HepG2 (cell line): ENCODE measurements at regions not wholly inside any gene's neighbourhood (a gene's known extent, or its start where the extent isn't known, plus 50 kb on each side); places are given as distances from the start of the nearest gene placed in this dataset.

Experiments
- ATAC-seq: fragments of 200-7000 bp; cut with Tn5 transposase; 3 replicates; pipeline ENCODE4 v1.9.1; 2020; ENCODE audit warnings: mild to moderate bottlenecking, moderate library complexity
- BruUV-seq: library from RNA; stranded (reverse); fragments of 400-500 nt; replicated peaks from 2 replicates; lab custom pipeline; 2021; lab: Mats Ljungman, UMichigan
- CTCF ChIA-PET: fragments of 300-600 bp; formaldehyde crosslinking; extraction: SDS; loops from one replicate; lab custom pipeline; 2021; ENCODE audit warnings: low total read pairs, inconsistent platforms, low intra/inter-chr PET ratio; lab: Yijun Ruan, JAX
- POLR2A ChIA-PET: fragments of 350-600 bp; sonication (Branson Sonifier 250); formaldehyde crosslinking; loops from one replicate; lab custom pipeline; 2020; ENCODE audit warnings: antibody characterized with exemption, inconsistent platforms; lab: Yijun Ruan, JAX
- DNase-seq: peaks from one replicate; pipeline ENCODE4 v3.0.0-alpha.2; 2015; ENCODE audit warnings: low spot score
- FAIRE-seq: peaks from 3 replicates; lab custom pipeline; 2011; peaks lifted over from hg19 to GRCh38; lab: Jason Lieb, UNC
- H2AFZ ChIP-seq: one replicate; pipeline ENCODE4 v1.6.1; 2011; ENCODE audit warnings: low read length, inconsistent platforms
- H3K27ac ChIP-seq: fragments of 300-600 bp; 3 replicates; pipeline ENCODE4 v1.8.0; 2011; ENCODE audit warnings: mixed run types, mild to moderate bottlenecking, mixed read lengths, low read length, inconsistent platforms; ENCODE audit not compliant: insufficient read depth; ENCODE audit errors: extremely low read length
- H3K27me3 ChIP-seq, 2 experiments: fragments of 200-600 bp in 1 of 2; 2 replicates in 1 of 2; 3 replicates in 1 of 2; pipeline versions ENCODE4 v1.6.0 to v1.8.0; 2011; ENCODE audit warnings: low read length in 2 of 2, mild to moderate bottlenecking in 2 of 2, moderate library complexity in 2 of 2, inconsistent platforms in 1 of 2; ENCODE audit not compliant: insufficient read depth in 2 of 2, control insufficient read depth in 1 of 2
- H3K36me3 ChIP-seq, 2 experiments: fragments of 200-600 bp in 1 of 2; replicated peaks in 1 of 2; 2 replicates in 1 of 2; 3 replicates in 1 of 2; pipeline versions ENCODE4 v1.5.1 to v1.8.0; 2011; ENCODE audit warnings: low read length in 2 of 2, inconsistent platforms in 1 of 2; ENCODE audit not compliant: insufficient read depth in 2 of 2, control insufficient read depth in 1 of 2
- H3K4me1 ChIP-seq: 2 replicates; pipeline ENCODE4 v1.5.1; 2012; ENCODE audit warnings: low read length, inconsistent platforms; ENCODE audit not compliant: insufficient read depth
- H3K4me2 ChIP-seq: 2 replicates; pipeline ENCODE4 v1.6.0; 2011; ENCODE audit warnings: low read depth, low read length, inconsistent platforms
- H3K4me3 ChIP-seq, 3 experiments: fragments of 200-600 bp in 1 of 3; sonication (generic), shearing (Covaris generic) in 1 of 3; replicated peaks in 1 of 3; 2 replicates each; pipeline ENCODE4 v1.5.1; 2011 to 2016; ENCODE audit warnings: low read length in 3 of 3, inconsistent platforms in 2 of 3, low read depth in 2 of 3, mild to moderate bottlenecking in 2 of 3, control low read depth in 1 of 3, mixed read lengths in 1 of 3; ENCODE audit not compliant: insufficient read depth in 1 of 3
- H3K79me2 ChIP-seq: one replicate; pipeline ENCODE4 v1.6.1; 2011; ENCODE audit warnings: low read length, inconsistent platforms; ENCODE audit not compliant: insufficient read depth
- H3K9ac ChIP-seq: 2 replicates; pipeline ENCODE4 v1.6.0; 2011; ENCODE audit warnings: mild to moderate bottlenecking, low read depth, low read length, inconsistent platforms; ENCODE audit not compliant: insufficient read depth
- H3K9me3 ChIP-seq: 2 replicates; pipeline ENCODE4 v1.5.1; 2012; ENCODE audit warnings: mild to moderate bottlenecking, low read length
- H4K20me1 ChIP-seq: 2 replicates; pipeline ENCODE4 v1.6.0; 2011; ENCODE audit warnings: inconsistent platforms, mild to moderate bottlenecking, low read length, moderate library complexity; ENCODE audit not compliant: insufficient read depth
- GABPB1 ChIP-seq: IDR thresholded peaks from 2 replicates; pipeline ENCODE4 v1.6.1; 2016; ENCODE audit warnings: mild to moderate bottlenecking, missing genetic modification reagents, moderate library complexity, missing compliant biosample characterization
- HMGXB3 ChIP-seq: sonication (generic); formaldehyde crosslinking; IDR thresholded peaks from 2 replicates; pipeline ENCODE4 v1.4.0; 2020; ENCODE audit warnings: missing genetic modification reagents, borderline replicate concordance
- MAFG ChIP-seq: sonication (generic); formaldehyde crosslinking; IDR thresholded peaks from 2 replicates; pipeline ENCODE4 v1.5.1; 2020; ENCODE audit warnings: mild to moderate bottlenecking, missing genetic modification reagents
- MIER2 ChIP-seq: IDR thresholded peaks from 2 replicates; pipeline ENCODE4 v1.6.1; 2016; ENCODE audit warnings: missing biosample characterization, missing genetic modification reagents
- MLLT10 ChIP-seq: sonication (generic); formaldehyde crosslinking; IDR thresholded peaks from 2 replicates; pipeline ENCODE4 v1.4.0; 2020; ENCODE audit warnings: missing genetic modification reagents
- MXD4 ChIP-seq: IDR thresholded peaks from 2 replicates; pipeline ENCODE4 v1.6.1; 2016; ENCODE audit warnings: mild to moderate bottlenecking, missing biosample characterization, missing genetic modification reagents
- NFKBIZ ChIP-seq: IDR thresholded peaks from 2 replicates; pipeline ENCODE4 v1.6.1; 2018; ENCODE audit warnings: missing genetic modification reagents, missing compliant biosample characterization
- PBX3 ChIP-seq: sonication (generic); formaldehyde crosslinking; IDR thresholded peaks from 2 replicates; pipeline ENCODE4 v1.8.1; 2023; ENCODE audit warnings: missing genetic modification reagents, inconsistent platforms, borderline replicate concordance
- PREB ChIP-seq: sonication (generic); formaldehyde crosslinking; IDR thresholded peaks from 2 replicates; pipeline ENCODE4 v1.4.0; 2020; ENCODE audit warnings: missing genetic modification reagents
- SALL1 ChIP-seq: sonication (generic); formaldehyde crosslinking; IDR thresholded peaks from 2 replicates; pipeline ENCODE4 v1.8.0; 2022; ENCODE audit warnings: mild to moderate bottlenecking, missing genetic modification reagents
- TERF1 ChIP-seq: sonication (generic); formaldehyde crosslinking; IDR thresholded peaks from 2 replicates; pipeline ENCODE4 v1.8.0; 2022; ENCODE audit warnings: mild to moderate bottlenecking, missing genetic modification reagents, moderate library complexity
- THYN1 ChIP-seq: sonication (generic); formaldehyde crosslinking; IDR thresholded peaks from 2 replicates; pipeline ENCODE4 v1.8.1; 2023; ENCODE audit warnings: low read depth, mild to moderate bottlenecking, moderate library complexity, missing genetic modification reagents, borderline replicate concordance
- ZFAT ChIP-seq: sonication (generic); formaldehyde crosslinking; conservative IDR thresholded peaks from 2 replicates; pipeline ENCODE4 v1.8.1; 2023; ENCODE audit warnings: missing genetic modification reagents, inconsistent platforms
- ZFP62 ChIP-seq: sonication (generic); formaldehyde crosslinking; IDR thresholded peaks from 2 replicates; pipeline ENCODE4 v1.4.0; 2020; ENCODE audit warnings: missing genetic modification reagents
- ZNF3 ChIP-seq: IDR thresholded peaks from 2 replicates; pipeline ENCODE4 v1.7.0; 2017; ENCODE audit warnings: inconsistent platforms
- ZNF446 ChIP-seq: sonication (generic); formaldehyde crosslinking; IDR thresholded peaks from 2 replicates; pipeline ENCODE4 v1.5.0; 2020; ENCODE audit warnings: mild to moderate bottlenecking, missing genetic modification reagents
- ZNF563 ChIP-seq: sonication (generic); formaldehyde crosslinking; IDR thresholded peaks from 2 replicates; pipeline ENCODE4 v1.8.0; 2022; ENCODE audit warnings: mild to moderate bottlenecking, moderate library complexity, missing genetic modification reagents
- ZSCAN21 ChIP-seq: sonication (generic); formaldehyde crosslinking; IDR thresholded peaks from 2 replicates; pipeline ENCODE4 v1.8.0; 2022; ENCODE audit warnings: mild to moderate bottlenecking, missing genetic modification reagents, moderate library complexity, borderline replicate concordance
- WGBS: methylation state at CpG from one replicate; pipeline ENCODE4 v1.1.6; 2017; ENCODE audit warnings: low lambda C conversion rate; 5-methylcytosine and 5-hydroxymethylcytosine counted together
- in situ Hi-C: cut with HindIII; loops from 2 replicates; pipeline ENCODE4 v1.10.0; 2017; ENCODE audit warnings: low pct_unique_long_range_greater_than_20kb; ENCODE audit not compliant: extremely low pct_ligation_motif_present
- intact Hi-C: fragments of 100-400 bp; cut with micrococcal nuclease; formaldehyde crosslinking; loops from one replicate; pipeline ENCODE4 v1.10.0; 2022; ENCODE audit not compliant: unreplicated experiment

GRCh38 chr9:19937121-19937520 is 148.3 kb upstream of the SLC24A2 start (continued):
- TF ChIP-seq TERF1 (CRISPR knock-in tag), result no peak
- TF ChIP-seq ZFAT (CRISPR knock-in tag), result no peak
- no peak for TF ChIP-seq MIER2
- TF ChIP-seq ZFP62 (CRISPR knock-in tag), result no peak
- TF ChIP-seq MLLT10 (CRISPR knock-in tag), result no peak
- no peak for TF ChIP-seq ZNF3 (CRISPR knock-in tag)
- TF ChIP-seq, all 625 proteins: peak for 0

DNA sequence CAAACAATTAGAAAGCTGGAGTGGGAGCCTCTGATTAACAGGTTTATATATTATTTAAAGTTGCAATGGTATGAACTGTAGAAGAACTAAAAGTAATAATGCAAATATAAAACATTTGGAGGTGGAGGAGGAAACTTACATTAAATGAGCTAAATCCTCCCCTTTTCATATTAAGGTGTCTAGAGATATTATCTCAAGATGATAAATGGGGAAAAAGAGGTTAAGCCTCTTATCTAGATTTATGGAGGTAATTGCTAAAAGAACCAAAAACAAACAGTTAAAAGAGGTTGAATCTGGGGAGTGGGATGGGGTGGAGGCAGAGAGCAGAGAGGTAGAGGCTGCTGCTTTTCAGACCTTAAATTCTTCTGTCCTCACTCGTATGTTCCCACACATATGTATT is 147.8 kb upstream of the SLC24A2 start:
- Histone ChIP-seq H3K27ac (no peak overlapping the region), H3K9me3 (no peaks in the 10 kb centered on the region), H3K4me2 (no peak overlapping the region), H3K4me3 (no peak overlapping the region), H4K20me1 (no peaks in the 10 kb centered on the region), H3K27me3 (peaks cover 0 to 18% of the 10 kb centered on the region in 2 experiments; a peak in 3 of 5 replicates), H3K9ac (no peak overlapping the region), H3K4me1 (no peaks in the 10 kb centered on the region), H3K79me2 (no peaks in the 10 kb centered on the region), H3K36me3 (no peaks in the 10 kb centered on the region), H2AFZ (no peak overlapping the region)
- no TSS peak for BruUV-seq
- ATAC-seq, result no peak
- POLR2A ChIA-PET, result no interaction called here
- 4% methylated on average over 1 of the region's 1 CpG for WGBS
- no peak for DNase-seq
- intact Hi-C loops, result no loop called here
- in situ Hi-C loops, result loop anchor here (25.0 kb wide), 1 partner anchor 701 kb away; no protein-coding TSS in a partner anchor
- CTCF ChIA-PET, result no interaction called here
- no peak for FAIRE-seq
- TF ChIP-seq NFKBIZ (CRISPR knock-in tag) (no peak), THYN1 (CRISPR knock-in tag) (no peak), PBX3 (no peak), HMGXB3 (CRISPR knock-in tag) (no peak), SALL1 (no peak), MAFG (CRISPR knock-in tag) (no peak), MXD4 (no peak), ZSCAN21 (CRISPR knock-in tag) (no peak), GABPB1 (CRISPR knock-in tag) (no peak), ZNF446 (no peak), PREB (CRISPR knock-in tag) (no peak), ZNF563 (CRISPR knock-in tag) (no peak)
